GM13977 (cell line): ENCODE measurements at regions not wholly inside any gene's neighbourhood (a gene's known extent, or its start where the extent isn't known, plus 50 kb on each side); places are given as distances from the start of the nearest gene placed in this dataset.

Experiments
- DNase-seq: peaks from one replicate; pipeline ENCODE4 v3.0.0; 2012; ENCODE audit warnings: low spot score
- CTCF ChIP-seq: IDR thresholded peaks from 2 replicates; pipeline ENCODE4 v1.5.1; 2012; ENCODE audit warnings: mild to moderate bottlenecking, control low read depth; ENCODE audit not compliant: insufficient read depth; ENCODE audit errors: extremely low read depth, missing control alignments
- in situ Hi-C: fragments of 300-500 bp; cut with MboI; formaldehyde crosslinking; loops from one replicate; pipeline ENCODE4 v1.12.0; 2022; ENCODE audit warnings: low sequenced_read_pairs, low pct_unique_long_range_greater_than_20kb, mixed read lengths, inconsistent platforms; ENCODE audit not compliant: unreplicated experiment

- TF ChIP-seq CTCF = no peak
- in situ Hi-C loops = no loop called here
- no peak for DNase-seq
Measured at GRCh38 chr1:5564578-5565257, 427.5 kb downstream of the NPHP4 start.

- in situ Hi-C loops = no loop called here
- no peak for TF ChIP-seq CTCF
- no peak for DNase-seq
Measured at GRCh38 chr1:5563861-5564577, 428.2 kb downstream of the NPHP4 start.

- DNase-seq = no peak
- in situ Hi-C loops = no loop called here
- no peak for TF ChIP-seq CTCF
Measured at GRCh38 chr1:5562769-5563168, 429.5 kb downstream of the NPHP4 start.

GRCh38 chr1:5562331-5562730 is 429.9 kb downstream of the NPHP4 start:
- no peak for DNase-seq
- in situ Hi-C loops = no loop called here
- TF ChIP-seq CTCF = no peak

GRCh38 chr1:5559078-5559477 is 433.1 kb downstream of the NPHP4 start:
- in situ Hi-C loops = no loop called here
- no peak for TF ChIP-seq CTCF
- DNase-seq = no peak

- DNase-seq = no peak
- in situ Hi-C loops = no loop called here
- TF ChIP-seq CTCF = no peak
Measured at GRCh38 chr1:5555853-5556252, 436.4 kb downstream of the NPHP4 start.
